Lower leg skin (tissue), 4 donors: ENCODE measurements at regions not wholly inside any gene's neighbourhood (a gene's known extent, or its start where the extent isn't known, plus 50 kb on each side); places are given as distances from the start of the nearest gene placed in this dataset.

Experiments
- DNase-seq, 2 donors: peaks; one replicate each; pipeline ENCODE4 v3.0.0-alpha.2; 2019; ENCODE audit warnings: low spot score in 2 of 2
- H3K4me3 ChIP-seq: fragments of 200-600 bp; sonication (generic); 2 replicates; pipeline ENCODE4 v1.5.1; 2017; ENCODE audit warnings: mild to moderate bottlenecking, low read depth; ENCODE audit not compliant: poor library complexity, severe bottlenecking
- CTCF ChIP-seq, 3 donors: fragments of 450-650 bp; IDR thresholded peaks; one replicate each; pipeline ENCODE4 v1.5.1; 2016; ENCODE audit warnings: antibody characterized with exemption in 3 of 3, mild to moderate bottlenecking in 3 of 3, moderate library complexity in 2 of 3
- POLR2A ChIP-seq, 2 donors: fragments of 450-650 bp; IDR thresholded peaks; one replicate each; pipeline ENCODE4 v1.6.1; 2016 to 2017; ENCODE audit warnings: antibody characterized with exemption in 2 of 2, mild to moderate bottlenecking in 1 of 2, moderate library complexity in 1 of 2
- WGBS, 2 donors: methylation state at CpG; one replicate each; pipeline ENCODE4 v1.1.5; 2018; 5-methylcytosine and 5-hydroxymethylcytosine counted together
- intact Hi-C: fragments of 100-400 bp; cut with DNase I; formaldehyde crosslinking; loops from one replicate; pipeline ENCODE4 v1.15.0; 2023; ENCODE audit warnings: low total_unique reads

GRCh38 chr2:226623587-226624368, 175.8 kb downstream of the IRS1 start:
- no peak for DNase-seq
- TF ChIP-seq CTCF (IDR thresholded peaks at IDR 0.05) (no peak), POLR2A (IDR thresholded peaks at IDR 0.05) (no peak)
- 65 to 80% methylated on average over 13 of the region's 13 CpGs for WGBS, 2 donors
- intact Hi-C loops: no loop called here
- H3K4me3 ChIP-seq: no peak overlapping the region

GRCh38 chr2:226622484-226622883, 177.1 kb downstream of the IRS1 start:
- DNase-seq: no peak
- 89 to 94% methylated on average over 2 of the region's 2 CpGs for WGBS, 2 donors
- TF ChIP-seq POLR2A (IDR thresholded peaks at IDR 0.05) (no peak), CTCF (IDR thresholded peaks at IDR 0.05) (no peak)
- no peak overlapping the region for H3K4me3 ChIP-seq
- intact Hi-C loops: no loop called here

- 92 to 98% methylated on average over 3 of the region's 3 CpGs for WGBS, 2 donors
- DNase-seq: no peak
- H3K4me3 ChIP-seq: no peak overlapping the region
- TF ChIP-seq POLR2A (IDR thresholded peaks at IDR 0.05) (no peak), CTCF (IDR thresholded peaks at IDR 0.05) (no peak)
- intact Hi-C loops: no loop called here
Observed at GRCh38 chr2:226620176-226620575, 179.4 kb downstream of the IRS1 start.

- no peak for DNase-seq
- WGBS, 2 donors: 93 to 94% methylated on average over 3 of the region's 3 CpGs
- no peak overlapping the region for H3K4me3 ChIP-seq
- no peak for TF ChIP-seq POLR2A (IDR thresholded peaks at IDR 0.05)
- TF ChIP-seq CTCF (IDR thresholded peaks at IDR 0.05): no peak
- intact Hi-C loops: no loop called here
Observed at GRCh38 chr2:226619707-226620106, 179.9 kb downstream of the IRS1 start.

GRCh38 chr2:226618875-226619605, 180.6 kb downstream of the IRS1 start:
- WGBS, 2 donors: 53 to 56% methylated on average over 2 of the region's 2 CpGs
- H3K4me3 ChIP-seq: no peak overlapping the region
- no peak for TF ChIP-seq POLR2A (IDR thresholded peaks at IDR 0.05)
- TF ChIP-seq CTCF (IDR thresholded peaks at IDR 0.05): no peak
- no peak for DNase-seq
- intact Hi-C loops: no loop called here
